HepG2 (cell line): ENCODE measurements at regions not wholly inside any gene's neighbourhood (a gene's known extent, or its start where the extent isn't known, plus 50 kb on each side); places are given as distances from the start of the nearest gene placed in this dataset.

Experiments
- ATAC-seq: fragments of 200-7000 bp; cut with Tn5 transposase; 3 replicates; pipeline ENCODE4 v1.9.1; 2020; ENCODE audit warnings: mild to moderate bottlenecking, moderate library complexity
- BruUV-seq: library from RNA; stranded (reverse); fragments of 400-500 nt; replicated peaks from 2 replicates; lab custom pipeline; 2021; lab: Mats Ljungman, UMichigan
- CTCF ChIA-PET: fragments of 300-600 bp; formaldehyde crosslinking; extraction: SDS; loops from one replicate; lab custom pipeline; 2021; ENCODE audit warnings: low total read pairs, inconsistent platforms, low intra/inter-chr PET ratio; lab: Yijun Ruan, JAX
- POLR2A ChIA-PET: fragments of 350-600 bp; sonication (Branson Sonifier 250); formaldehyde crosslinking; loops from one replicate; lab custom pipeline; 2020; ENCODE audit warnings: antibody characterized with exemption, inconsistent platforms; lab: Yijun Ruan, JAX
- DNase-seq: peaks from one replicate; pipeline ENCODE4 v3.0.0-alpha.2; 2015; ENCODE audit warnings: low spot score
- FAIRE-seq: peaks from 3 replicates; lab custom pipeline; 2011; peaks lifted over from hg19 to GRCh38; lab: Jason Lieb, UNC
- H2AFZ ChIP-seq: one replicate; pipeline ENCODE4 v1.6.1; 2011; ENCODE audit warnings: low read length, inconsistent platforms
- H3K27ac ChIP-seq: fragments of 300-600 bp; 3 replicates; pipeline ENCODE4 v1.8.0; 2011; ENCODE audit warnings: mixed run types, mild to moderate bottlenecking, mixed read lengths, low read length, inconsistent platforms; ENCODE audit not compliant: insufficient read depth; ENCODE audit errors: extremely low read length
- H3K27me3 ChIP-seq, 2 experiments: fragments of 200-600 bp in 1 of 2; 2 replicates in 1 of 2; 3 replicates in 1 of 2; pipeline versions ENCODE4 v1.6.0 to v1.8.0; 2011; ENCODE audit warnings: low read length in 2 of 2, mild to moderate bottlenecking in 2 of 2, moderate library complexity in 2 of 2, inconsistent platforms in 1 of 2; ENCODE audit not compliant: insufficient read depth in 2 of 2, control insufficient read depth in 1 of 2
- H3K36me3 ChIP-seq, 2 experiments: fragments of 200-600 bp in 1 of 2; replicated peaks in 1 of 2; 2 replicates in 1 of 2; 3 replicates in 1 of 2; pipeline versions ENCODE4 v1.5.1 to v1.8.0; 2011; ENCODE audit warnings: low read length in 2 of 2, inconsistent platforms in 1 of 2; ENCODE audit not compliant: insufficient read depth in 2 of 2, control insufficient read depth in 1 of 2
- H3K4me1 ChIP-seq: 2 replicates; pipeline ENCODE4 v1.5.1; 2012; ENCODE audit warnings: low read length, inconsistent platforms; ENCODE audit not compliant: insufficient read depth
- H3K4me2 ChIP-seq: 2 replicates; pipeline ENCODE4 v1.6.0; 2011; ENCODE audit warnings: low read depth, low read length, inconsistent platforms
- H3K4me3 ChIP-seq, 3 experiments: fragments of 200-600 bp in 1 of 3; sonication (generic), shearing (Covaris generic) in 1 of 3; replicated peaks in 1 of 3; 2 replicates each; pipeline ENCODE4 v1.5.1; 2011 to 2016; ENCODE audit warnings: low read length in 3 of 3, inconsistent platforms in 2 of 3, low read depth in 2 of 3, mild to moderate bottlenecking in 2 of 3, control low read depth in 1 of 3, mixed read lengths in 1 of 3; ENCODE audit not compliant: insufficient read depth in 1 of 3
- H3K79me2 ChIP-seq: one replicate; pipeline ENCODE4 v1.6.1; 2011; ENCODE audit warnings: low read length, inconsistent platforms; ENCODE audit not compliant: insufficient read depth
- H3K9ac ChIP-seq: 2 replicates; pipeline ENCODE4 v1.6.0; 2011; ENCODE audit warnings: mild to moderate bottlenecking, low read depth, low read length, inconsistent platforms; ENCODE audit not compliant: insufficient read depth
- H3K9me3 ChIP-seq: 2 replicates; pipeline ENCODE4 v1.5.1; 2012; ENCODE audit warnings: mild to moderate bottlenecking, low read length
- H4K20me1 ChIP-seq: 2 replicates; pipeline ENCODE4 v1.6.0; 2011; ENCODE audit warnings: inconsistent platforms, mild to moderate bottlenecking, low read length, moderate library complexity; ENCODE audit not compliant: insufficient read depth
- ARNT2 ChIP-seq: sonication (generic); formaldehyde crosslinking; IDR thresholded peaks from 2 replicates; pipeline ENCODE4 v1.8.0; 2022; ENCODE audit warnings: mild to moderate bottlenecking, low read depth, missing genetic modification reagents, moderate library complexity
- CREM ChIP-seq, 2 experiments: sonication (generic) in 1 of 2; formaldehyde crosslinking in 1 of 2; IDR thresholded peaks; 2 replicates each; pipeline versions ENCODE4 v1.4.0 to v1.6.1; 2016 to 2020; ENCODE audit warnings: antibody characterized with exemption in 1 of 2, mild to moderate bottlenecking in 1 of 2, missing genetic modification reagents in 1 of 2
- ELF4 ChIP-seq: sonication (generic); formaldehyde crosslinking; IDR thresholded peaks from 2 replicates; pipeline ENCODE4 v1.5.0; 2020; ENCODE audit warnings: missing genetic modification reagents, mild to moderate bottlenecking, moderate library complexity, borderline replicate concordance
- FOXP1 ChIP-seq, 2 experiments: fragments of 450-650 bp in 1 of 2; IDR thresholded peaks; 2 replicates each; pipeline ENCODE4 v1.6.1; 2017 to 2018; ENCODE audit warnings: antibody characterized with exemption in 1 of 2
- KLF16 ChIP-seq, 2 experiments: sonication (generic) in 1 of 2; formaldehyde crosslinking in 1 of 2; IDR thresholded peaks; 2 replicates each; pipeline versions ENCODE4 v1.6.1 to v1.8.0; 2016 to 2023; ENCODE audit warnings: missing genetic modification reagents in 2 of 2, missing compliant biosample characterization in 1 of 2
- MBD4 ChIP-seq: IDR thresholded peaks from 2 replicates; pipeline ENCODE4 v1.6.1; 2012; ENCODE audit warnings: low read length, inconsistent platforms, borderline replicate concordance
- MED1 ChIP-seq: sonication (generic); formaldehyde crosslinking; IDR thresholded peaks from 2 replicates; pipeline ENCODE4 v1.4.0; 2020; ENCODE audit warnings: missing genetic modification reagents
- NR1H2 ChIP-seq: sonication (generic); formaldehyde crosslinking; IDR thresholded peaks from 2 replicates; pipeline ENCODE4 v1.8.1; 2022; ENCODE audit warnings: low read depth, missing genetic modification reagents, borderline replicate concordance
- ZMAT3 ChIP-seq: sonication (generic); formaldehyde crosslinking; conservative IDR thresholded peaks from 2 replicates; pipeline ENCODE4 v1.7.0; 2021; ENCODE audit warnings: missing genetic modification reagents
- ZNF235 ChIP-seq: sonication (generic); formaldehyde crosslinking; IDR thresholded peaks from 2 replicates; pipeline ENCODE4 v1.8.1; 2023; ENCODE audit warnings: mild to moderate bottlenecking, missing genetic modification reagents, borderline replicate concordance
- ZNF44 ChIP-seq: sonication (generic); formaldehyde crosslinking; IDR thresholded peaks from 2 replicates; pipeline ENCODE4 v1.5.1; 2020; ENCODE audit warnings: mild to moderate bottlenecking, missing genetic modification reagents
- WGBS: methylation state at CpG from one replicate; pipeline ENCODE4 v1.1.6; 2017; ENCODE audit warnings: low lambda C conversion rate; 5-methylcytosine and 5-hydroxymethylcytosine counted together
- in situ Hi-C: cut with HindIII; loops from 2 replicates; pipeline ENCODE4 v1.10.0; 2017; ENCODE audit warnings: low pct_unique_long_range_greater_than_20kb; ENCODE audit not compliant: extremely low pct_ligation_motif_present
- intact Hi-C: fragments of 100-400 bp; cut with micrococcal nuclease; formaldehyde crosslinking; loops from one replicate; pipeline ENCODE4 v1.10.0; 2022; ENCODE audit not compliant: unreplicated experiment
- TF ChIP-seq, protein P1 (sequence below): sonication (generic); formaldehyde crosslinking; IDR thresholded peaks from 2 replicates; pipeline ENCODE4 v1.8.0; 2022; ENCODE audit warnings: mild to moderate bottlenecking, missing genetic modification reagents, moderate library complexity

DNA sequence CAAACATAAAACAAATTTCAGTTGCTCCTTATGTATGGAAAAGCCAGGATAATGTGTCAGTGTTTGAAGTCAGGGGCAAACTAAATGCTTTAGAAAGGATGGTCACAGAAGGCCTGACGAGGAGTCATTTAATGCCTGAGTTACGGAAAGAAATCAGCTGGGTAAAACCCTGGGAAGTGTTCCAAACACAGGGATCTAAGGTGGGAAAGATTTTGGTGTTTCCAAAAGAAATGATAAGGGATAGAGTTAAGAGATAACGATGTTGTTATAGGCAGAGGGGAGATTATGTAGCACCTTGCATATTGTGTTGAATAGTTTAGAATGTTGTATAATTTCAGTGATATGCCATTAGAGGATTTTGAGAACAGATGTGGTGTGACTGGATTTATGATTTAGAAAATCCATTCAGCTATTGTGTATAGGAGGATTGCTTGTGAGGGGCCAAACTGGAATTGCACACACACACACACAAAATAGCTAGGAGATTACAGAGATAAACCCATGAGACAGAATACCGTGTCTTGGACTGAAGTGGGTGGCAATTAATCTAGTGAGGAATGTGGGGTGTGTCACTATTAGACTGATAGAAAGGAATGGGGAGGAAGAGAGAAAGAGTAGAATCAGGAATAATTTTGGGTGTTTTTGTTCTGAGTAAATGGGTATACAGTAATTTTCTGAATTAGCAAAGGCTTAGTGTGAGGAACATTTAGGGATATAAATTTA is 274.2 kb upstream of the DAB2 start:
- no peak overlapping the region for H3K4me2 ChIP-seq
- H4K20me1 ChIP-seq, result no peaks in the 10 kb centered on the region
- H3K79me2 ChIP-seq, result no peaks in the 10 kb centered on the region
- WGBS, result 32% methylated on average over 4 of the region's 4 CpGs
- H2AFZ ChIP-seq, result no peak overlapping the region
- no peaks in the 10 kb centered on the region for H3K27me3 ChIP-seq
- ATAC-seq, result no peak
- in situ Hi-C loops (loop anchor here (10.0 kb wide), 1 partner anchor 94 kb away; no protein-coding TSS in a partner anchor), intact Hi-C loops (no loop called here)
- H3K4me1 ChIP-seq, result no peaks in the 10 kb centered on the region
- DNase-seq, result no peak
- no peaks in the 10 kb centered on the region for H3K36me3 ChIP-seq
- no peak overlapping the region for H3K4me3 ChIP-seq
- no peak overlapping the region for H3K27ac ChIP-seq
- TF ChIP-seq ZNF44 (CRISPR knock-in tag) (no peak), KLF16 (CRISPR knock-in tag; IDR thresholded peaks at IDR 0.05) (no peak), ZNF235 (no peak), ZMAT3 (CRISPR knock-in tag) (no peak), MBD4 (no peak), MED1 (CRISPR knock-in tag) (no peak)
- POLR2A ChIA-PET, result no interaction called here
- H3K9me3 ChIP-seq, result no peaks in the 10 kb centered on the region
- BruUV-seq, result no TSS peak
- H3K9ac ChIP-seq, result no peak overlapping the region
- no peak for FAIRE-seq
- CTCF ChIA-PET, result no interaction called here

DNA sequence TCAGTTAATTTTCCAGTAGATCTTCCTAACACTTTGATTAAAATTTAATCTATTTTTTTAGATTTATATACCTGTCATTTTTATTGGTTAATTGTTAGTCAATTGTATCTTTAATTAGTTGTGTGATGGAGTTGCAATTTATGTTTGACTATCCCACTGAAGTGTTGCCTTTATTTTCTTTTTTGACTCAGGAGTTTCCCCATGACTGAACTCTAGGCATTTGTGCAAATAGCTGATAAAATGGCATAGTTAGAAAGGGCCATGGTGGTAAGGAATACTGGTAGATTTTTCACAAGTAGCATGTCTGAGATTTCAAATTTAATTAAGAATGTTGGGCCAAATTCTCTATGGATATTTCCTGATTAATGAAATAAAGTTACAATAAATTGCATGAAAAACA is 273.1 kb upstream of the DAB2 start:
- DNase-seq (no peak), ATAC-seq (no peak), FAIRE-seq (no peak)
- Histone ChIP-seq H3K36me3 (no peaks in the 10 kb centered on the region), H3K27ac (no peak overlapping the region), H3K4me3 (no peak overlapping the region), H3K79me2 (no peaks in the 10 kb centered on the region), H3K9me3 (no peaks in the 10 kb centered on the region), H2AFZ (no peak overlapping the region), H4K20me1 (no peaks in the 10 kb centered on the region), H3K9ac (no peak overlapping the region), H3K4me1 (no peaks in the 10 kb centered on the region), H3K27me3 (no peaks in the 10 kb centered on the region), H3K4me2 (no peak overlapping the region)
- TF ChIP-seq FOXP1 (IDR thresholded peaks at IDR 0.05), result no peak
- TF ChIP-seq FOXP1 (CRISPR knock-in tag; IDR thresholded peaks at IDR 0.05), result no peak
- TF ChIP-seq ARNT2, result no peak
- no peak for TF ChIP-seq ELF4
- TF ChIP-seq, protein P1, sequence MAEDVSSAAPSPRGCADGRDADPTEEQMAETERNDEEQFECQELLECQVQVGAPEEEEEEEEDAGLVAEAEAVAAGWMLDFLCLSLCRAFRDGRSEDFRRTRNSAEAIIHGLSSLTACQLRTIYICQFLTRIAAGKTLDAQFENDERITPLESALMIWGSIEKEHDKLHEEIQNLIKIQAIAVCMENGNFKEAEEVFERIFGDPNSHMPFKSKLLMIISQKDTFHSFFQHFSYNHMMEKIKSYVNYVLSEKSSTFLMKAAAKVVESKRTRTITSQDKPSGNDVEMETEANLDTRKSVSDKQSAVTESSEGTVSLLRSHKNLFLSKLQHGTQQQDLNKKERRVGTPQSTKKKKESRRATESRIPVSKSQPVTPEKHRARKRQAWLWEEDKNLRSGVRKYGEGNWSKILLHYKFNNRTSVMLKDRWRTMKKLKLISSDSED (CRISPR knock-in tag), result no peak
- no peak for TF ChIP-seq CREM (IDR thresholded peaks at IDR 0.05)
- no peak for TF ChIP-seq CREM (CRISPR knock-in tag; IDR thresholded peaks at IDR 0.05)
- TF ChIP-seq NR1H2 (CRISPR knock-in tag), result no peak
- in situ Hi-C loops (loop anchor here (10.0 kb wide), 1 partner anchor 93 kb away; no protein-coding TSS in a partner anchor), intact Hi-C loops (no loop called here)
- ChIA-PET CTCF (no interaction called here), POLR2A (no interaction called here)
- BruUV-seq, result no TSS peak
